ENCODE measurements at regions not wholly inside any gene's neighbourhood (a gene's known extent, or its start where the extent isn't known, plus 50 kb on each side); places are given as distances from the start of the nearest gene placed in this dataset.

- no peak for TF ChIP-seq CTCF (IDR thresholded peaks at IDR 0.05; ENCODE audit: low read depth, low read length, missing control alignments)
- Histone ChIP-seq H3K27ac (no peak overlapping the region), H3K27me3 (replicated peaks) (no peaks in the 10 kb centered on the region), H3K4me3 (ENCODE audit: low read depth, low read length) (no peak overlapping the region), H3K36me3 (replicated peaks) (no peaks in the 10 kb centered on the region)
- DNase-seq = peak; percentile 0
- in situ Hi-C loops (cut with HindIII; ENCODE audit: low pct_ligation_motif_present, low sequenced_read_pairs) = no loop called here
These were observed 71.7 kb upstream of the SKOR2 start for GRCh38 chr18:47323158-47323557.

GRCh38 chr18:47321815-47322214, 70.4 kb upstream of the SKOR2 start:
- H3K36me3 ChIP-seq (replicated peaks) = no peaks in the 10 kb centered on the region
- in situ Hi-C loops (cut with HindIII; ENCODE audit: low pct_ligation_motif_present, low sequenced_read_pairs) = no loop called here
- no peak overlapping the region for H3K4me3 ChIP-seq (ENCODE audit: low read depth, low read length)
- no peak overlapping the region for H3K27ac ChIP-seq
- no peak for TF ChIP-seq CTCF (IDR thresholded peaks at IDR 0.05; ENCODE audit: low read depth, low read length, missing control alignments)
- DNase-seq = no peak
- no peaks in the 10 kb centered on the region for H3K27me3 ChIP-seq (replicated peaks)

- no peaks in the 10 kb centered on the region for H3K27me3 ChIP-seq (replicated peaks)
- TF ChIP-seq CTCF (IDR thresholded peaks at IDR 0.05; ENCODE audit: low read depth, low read length, missing control alignments) = no peak
- in situ Hi-C loops (cut with HindIII; ENCODE audit: low pct_ligation_motif_present, low sequenced_read_pairs) = no loop called here
- no peak overlapping the region for H3K4me3 ChIP-seq (ENCODE audit: low read depth, low read length)
- DNase-seq = no peak
- H3K36me3 ChIP-seq (replicated peaks) = no peaks in the 10 kb centered on the region
- H3K27ac ChIP-seq = no peak overlapping the region
These were observed 66.5 kb upstream of the SKOR2 start for GRCh38 chr18:47317824-47318508.

GRCh38 chr18:47316924-47317323, 65.5 kb upstream of the SKOR2 start:
- in situ Hi-C loops (cut with HindIII; ENCODE audit: low pct_ligation_motif_present, low sequenced_read_pairs) = no loop called here
- Histone ChIP-seq H3K4me3 (ENCODE audit: low read depth, low read length) (no peak overlapping the region), H3K27me3 (replicated peaks) (no peaks in the 10 kb centered on the region), H3K27ac (no peak overlapping the region), H3K36me3 (replicated peaks) (no peaks in the 10 kb centered on the region)
- no peak for DNase-seq
- TF ChIP-seq CTCF (IDR thresholded peaks at IDR 0.05; ENCODE audit: low read depth, low read length, missing control alignments) = no peak

GRCh38 chr18:47313901-47314300, 62.4 kb upstream of the SKOR2 start:
- no peaks in the 10 kb centered on the region for H3K36me3 ChIP-seq (replicated peaks)
- no peak overlapping the region for H3K27ac ChIP-seq
- in situ Hi-C loops (cut with HindIII; ENCODE audit: low pct_ligation_motif_present, low sequenced_read_pairs) = no loop called here
- DNase-seq = no peak
- H3K4me3 ChIP-seq (ENCODE audit: low read depth, low read length) = no peak overlapping the region
- no peak for TF ChIP-seq CTCF (IDR thresholded peaks at IDR 0.05; ENCODE audit: low read depth, low read length, missing control alignments)
- H3K27me3 ChIP-seq (replicated peaks) = no peaks in the 10 kb centered on the region

- in situ Hi-C loops (cut with HindIII; ENCODE audit: low pct_ligation_motif_present, low sequenced_read_pairs) = no loop called here
- H3K27ac ChIP-seq = no peak overlapping the region
- no peak for TF ChIP-seq CTCF (IDR thresholded peaks at IDR 0.05; ENCODE audit: low read depth, low read length, missing control alignments)
- H3K4me3 ChIP-seq (ENCODE audit: low read depth, low read length) = no peak overlapping the region
- DNase-seq = no peak
- H3K36me3 ChIP-seq (replicated peaks) = no peaks in the 10 kb centered on the region
- no peaks in the 10 kb centered on the region for H3K27me3 ChIP-seq (replicated peaks)
These were observed 60.1 kb upstream of the SKOR2 start for GRCh38 chr18:47311585-47311984.
